Cardiac muscle cell (in vitro differentiated cells and primary cell): ENCODE measurements at regions not wholly inside any gene's neighbourhood (a gene's known extent, or its start where the extent isn't known, plus 50 kb on each side); places are given as distances from the start of the nearest gene placed in this dataset.
"Not testable (repeated sequence)": the region's sequence is repeated elsewhere in the genome, so short reads cannot be mapped to it uniquely, and the experiment has no call there.

Experiments used
- DNase-seq, 2 donors: peaks; one replicate each; pipeline versions ENCODE4 v3.0.0 to v3.0.0-alpha.2; 2010 to 2017; ENCODE audit warnings: low read depth in 1 of 2, low spot score in 1 of 2
- H3K27ac ChIP-seq: fragments of 200-600 bp; sonication (generic); 2 replicates; pipeline ENCODE4 v1.5.1; 2016
- H3K27me3 ChIP-seq: fragments of 200-600 bp; sonication (generic); 2 replicates; pipeline ENCODE4 v1.6.0; 2016; ENCODE audit warnings: control low read depth
- H3K36me3 ChIP-seq: fragments of 200-600 bp; sonication (generic); 2 replicates; pipeline ENCODE4 v1.5.1; 2016; ENCODE audit warnings: control low read depth
- H3K4me1 ChIP-seq: fragments of 200-600 bp; sonication (generic); 2 replicates; pipeline ENCODE4 v1.8.1; 2017; ENCODE audit warnings: low read depth, mild to moderate bottlenecking, mixed run types
- H3K4me3 ChIP-seq: fragments of 200-600 bp; sonication (generic); 2 replicates; pipeline ENCODE4 v1.5.1; 2016; ENCODE audit warnings: mild to moderate bottlenecking
- H3K9me3 ChIP-seq: fragments of 200-600 bp; sonication (generic); 2 replicates; pipeline ENCODE4 v1.5.1; 2017; ENCODE audit warnings: low read depth, mild to moderate bottlenecking, control low read depth
- CTCF ChIP-seq: IDR thresholded peaks from 2 replicates; pipeline ENCODE4 v1.5.1; 2012; ENCODE audit warnings: low read depth, mild to moderate bottlenecking, low read length

- Histone ChIP-seq H3K36me3 (no peaks in the 10 kb centered on the region), H3K27ac (no peak overlapping the region), H3K9me3 (no peaks in the 10 kb centered on the region), H3K4me1 (no peaks in the 10 kb centered on the region), H3K27me3 (no peaks in the 10 kb centered on the region), H3K4me3 (no peak overlapping the region)
- DNase-seq: no peak
- TF ChIP-seq CTCF: no peak
These were observed 504.1 kb downstream of the PCDH11X start for GRCh38 chrX:92283308-92283707.

GRCh38 chrX:92298067-92298466, 518.9 kb downstream of the PCDH11X start:
- H3K27me3 ChIP-seq, H3K36me3 ChIP-seq, DNase-seq, H3K4me1 ChIP-seq, H3K4me3 ChIP-seq, H3K27ac ChIP-seq, H3K9me3 ChIP-seq: not testable (repeated sequence)

GRCh38 chrX:92333194-92333593, 554.0 kb downstream of the PCDH11X start:
- not testable (repeated sequence) for H3K27me3 ChIP-seq, DNase-seq, H3K9me3 ChIP-seq, H3K4me3 ChIP-seq, H3K36me3 ChIP-seq, H3K4me1 ChIP-seq, H3K27ac ChIP-seq

- not testable (repeated sequence) for H3K27me3 ChIP-seq, H3K4me1 ChIP-seq, H3K9me3 ChIP-seq, H3K36me3 ChIP-seq, DNase-seq, H3K27ac ChIP-seq, H3K4me3 ChIP-seq
These were observed 571.9 kb downstream of the PCDH11X start for GRCh38 chrX:92351065-92351464.

GRCh38 chrX:92351511-92351910, 572.3 kb downstream of the PCDH11X start:
- Histone ChIP-seq H3K27me3 (no peaks in the 10 kb centered on the region), H3K9me3 (no peaks in the 10 kb centered on the region), H3K36me3 (no peaks in the 10 kb centered on the region), H3K4me3 (no peak overlapping the region), H3K4me1 (no peaks in the 10 kb centered on the region), H3K27ac (no peak overlapping the region)
- TF ChIP-seq CTCF: no peak
- no peak for DNase-seq
